Neural progenitor cell (in vitro differentiated cells): ENCODE measurements at regions not wholly inside any gene's neighbourhood (a gene's known extent, or its start where the extent isn't known, plus 50 kb on each side); places are given as distances from the start of the nearest gene placed in this dataset.

Experiments used
- CTCF ChIP-seq: fragments of 200-600 bp; sonication (generic); IDR thresholded peaks from 2 replicates; pipeline ENCODE4 v1.5.1; 2017; ENCODE audit warnings: antibody characterized with exemption, mild to moderate bottlenecking
- EZH2 ChIP-seq: fragments of 200-600 bp; sonication (generic); IDR thresholded peaks from 2 replicates; pipeline ENCODE4 v1.6.1; 2017; ENCODE audit warnings: antibody characterized with exemption, mild to moderate bottlenecking, moderate library complexity

GRCh38 chr2:26529406-26530239, 51.7 kb upstream of the OTOF start:
- TF ChIP-seq CTCF (no peak), EZH2 (no peak)
